GM08714 (cell line): ENCODE measurements at regions not wholly inside any gene's neighbourhood (a gene's known extent, or its start where the extent isn't known, plus 50 kb on each side); places are given as distances from the start of the nearest gene placed in this dataset.

Experiments
- H3K4me3 ChIP-seq: fragments of 200-500 bp; sonication (Bioruptor generic); 2 replicates; pipeline ENCODE4 v1.5.1; 2014; ENCODE audit warnings: mild to moderate bottlenecking, low read length, inconsistent platforms
- ZNF274 ChIP-seq: IDR thresholded peaks from 2 replicates; pipeline ENCODE4 v1.6.1; 2012; ENCODE audit warnings: mild to moderate bottlenecking, low read depth, low read length

GRCh38 chr3:140752499-140752898 lies 74.6 kb downstream of the TRIM42 start:
- no peak overlapping the region for H3K4me3 ChIP-seq
- TF ChIP-seq ZNF274, result no peak

DNA sequence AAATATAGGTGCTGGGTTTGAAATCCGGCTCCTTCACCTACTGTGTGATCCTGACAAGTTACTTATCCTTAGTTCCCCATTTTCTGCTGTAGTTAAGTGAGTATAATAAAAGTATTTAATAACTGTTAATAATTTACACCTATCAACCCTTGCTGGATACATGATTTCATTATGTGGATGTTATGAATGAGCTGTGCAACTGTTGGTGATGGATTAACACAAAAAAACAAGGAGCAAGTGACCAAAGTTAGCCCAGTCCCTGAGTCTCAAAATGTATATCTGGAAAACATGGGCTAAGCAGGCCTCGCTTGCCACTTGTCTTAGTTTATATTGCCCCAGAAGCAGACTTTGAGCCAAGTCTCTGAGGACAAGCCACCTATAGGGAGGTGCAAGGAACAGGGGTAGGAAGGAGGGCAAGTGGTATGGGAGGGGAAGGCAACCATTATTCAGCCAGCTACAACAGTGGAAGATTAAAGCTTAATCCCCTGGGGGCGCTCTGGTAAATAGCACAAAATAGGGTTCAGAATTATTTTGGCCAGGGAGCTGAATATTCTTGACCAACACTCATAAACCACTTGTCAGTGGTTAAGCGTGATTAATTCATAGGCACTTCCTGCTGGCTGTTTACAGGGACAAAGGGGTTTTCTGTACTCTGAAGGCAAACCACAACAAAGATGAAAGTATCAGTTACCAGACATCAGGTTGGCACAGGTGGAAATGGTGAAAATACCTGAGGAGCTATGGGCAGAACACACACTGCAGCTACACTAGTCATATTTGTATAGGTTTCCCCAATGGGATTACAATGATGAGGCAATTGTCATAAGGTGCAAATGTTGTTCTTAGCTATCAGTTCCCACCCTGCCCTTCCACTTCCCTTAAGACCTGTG lies 76.2 kb downstream of the TRIM42 start:
- no peak for TF ChIP-seq ZNF274
- peak overlapping the region; percentile 6; the same call in 1 of the 2 replicates for H3K4me3 ChIP-seq

DNA sequence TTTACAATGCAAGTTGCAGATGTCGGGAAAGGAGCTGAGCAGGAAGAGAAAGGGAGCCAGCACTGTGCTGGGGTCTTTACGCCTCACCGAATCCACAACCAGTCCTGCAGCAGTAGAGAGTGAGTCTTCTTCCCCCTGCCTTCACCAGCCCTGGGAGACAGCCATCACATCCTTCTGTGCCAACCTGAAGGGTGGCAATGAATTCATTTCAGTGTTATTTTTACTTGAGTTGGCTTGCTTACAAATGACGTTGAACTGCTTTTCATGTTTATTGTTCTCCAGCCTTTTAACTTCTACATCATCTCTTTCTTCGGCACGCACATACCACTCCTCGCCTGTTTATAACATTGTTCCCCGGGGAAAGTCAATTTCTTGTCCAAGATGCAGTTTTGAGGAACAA lies 77.1 kb downstream of the TRIM42 start:
- no peak for TF ChIP-seq ZNF274
- no peak overlapping the region; the same call in 1 of the 2 replicates for H3K4me3 ChIP-seq

DNA sequence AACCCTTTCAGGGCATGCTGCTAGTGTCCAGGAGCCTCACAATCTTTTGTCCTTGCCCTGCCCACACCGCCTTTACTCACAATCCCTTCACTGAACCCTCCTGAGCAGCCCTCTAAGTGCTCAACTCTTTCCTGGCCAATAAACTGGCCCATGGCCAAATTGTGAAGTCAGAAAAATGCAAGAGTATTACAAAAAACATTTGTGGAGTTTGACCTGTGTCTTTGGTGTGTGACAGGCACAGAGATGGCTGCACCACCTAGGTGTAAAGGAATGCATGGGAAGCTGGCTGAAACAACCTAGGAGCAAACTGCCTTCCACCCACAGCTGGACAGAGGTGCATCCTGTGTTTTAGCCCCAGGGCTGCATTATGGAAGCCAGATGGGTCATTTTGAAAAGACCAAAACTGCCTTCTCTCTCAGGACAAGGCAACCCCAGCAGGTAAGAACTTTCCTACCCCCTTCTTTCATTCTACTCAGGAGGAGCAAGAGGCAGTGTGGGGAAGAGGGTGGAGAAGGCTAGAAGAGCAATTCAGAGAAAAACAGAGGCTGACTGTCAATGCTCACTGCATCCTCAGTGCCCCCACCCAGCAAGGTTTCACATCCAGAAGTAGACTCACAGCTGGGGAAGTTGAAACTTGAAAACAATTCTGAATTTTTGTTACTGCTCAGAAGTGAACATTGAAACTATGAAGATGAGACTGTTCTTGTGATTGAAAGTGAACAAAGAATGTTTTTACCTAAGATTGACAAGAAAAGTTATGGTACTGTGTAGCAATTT lies 78.6 kb downstream of the TRIM42 start:
- no peak overlapping the region for H3K4me3 ChIP-seq
- TF ChIP-seq ZNF274, result no peak

DNA sequence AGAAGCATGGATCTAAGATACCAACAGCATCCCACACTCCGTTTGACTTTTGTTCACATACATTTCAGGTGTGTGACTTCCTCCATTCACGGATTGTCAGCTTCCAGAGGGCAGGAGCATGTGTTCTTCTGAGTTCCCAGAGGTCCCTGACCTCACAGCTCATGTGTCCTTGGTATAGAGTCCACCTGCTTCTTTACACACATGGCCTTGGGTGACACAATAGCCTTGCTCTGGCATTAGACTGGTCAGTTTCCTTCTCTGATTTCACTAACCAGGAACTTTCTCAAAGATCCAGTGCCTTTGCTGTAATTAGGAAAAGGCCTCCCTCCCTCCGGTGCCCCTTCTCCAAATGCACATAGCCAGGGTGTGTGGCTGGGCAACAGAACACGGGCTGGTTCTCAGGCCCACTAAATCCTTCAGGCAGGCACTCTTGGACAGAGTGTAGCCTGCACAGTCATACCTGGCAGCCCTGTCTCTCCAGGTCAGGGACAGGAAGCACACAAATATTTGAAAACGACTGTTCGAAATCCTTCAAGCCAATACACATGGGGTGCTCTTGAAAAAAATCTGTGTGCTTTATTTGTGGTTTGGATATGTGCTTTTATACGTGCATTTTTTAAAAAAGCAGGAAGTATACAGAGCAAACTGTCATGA lies 81.1 kb downstream of the TRIM42 start:
- no peak for TF ChIP-seq ZNF274
- H3K4me3 ChIP-seq, result no peak overlapping the region

DNA sequence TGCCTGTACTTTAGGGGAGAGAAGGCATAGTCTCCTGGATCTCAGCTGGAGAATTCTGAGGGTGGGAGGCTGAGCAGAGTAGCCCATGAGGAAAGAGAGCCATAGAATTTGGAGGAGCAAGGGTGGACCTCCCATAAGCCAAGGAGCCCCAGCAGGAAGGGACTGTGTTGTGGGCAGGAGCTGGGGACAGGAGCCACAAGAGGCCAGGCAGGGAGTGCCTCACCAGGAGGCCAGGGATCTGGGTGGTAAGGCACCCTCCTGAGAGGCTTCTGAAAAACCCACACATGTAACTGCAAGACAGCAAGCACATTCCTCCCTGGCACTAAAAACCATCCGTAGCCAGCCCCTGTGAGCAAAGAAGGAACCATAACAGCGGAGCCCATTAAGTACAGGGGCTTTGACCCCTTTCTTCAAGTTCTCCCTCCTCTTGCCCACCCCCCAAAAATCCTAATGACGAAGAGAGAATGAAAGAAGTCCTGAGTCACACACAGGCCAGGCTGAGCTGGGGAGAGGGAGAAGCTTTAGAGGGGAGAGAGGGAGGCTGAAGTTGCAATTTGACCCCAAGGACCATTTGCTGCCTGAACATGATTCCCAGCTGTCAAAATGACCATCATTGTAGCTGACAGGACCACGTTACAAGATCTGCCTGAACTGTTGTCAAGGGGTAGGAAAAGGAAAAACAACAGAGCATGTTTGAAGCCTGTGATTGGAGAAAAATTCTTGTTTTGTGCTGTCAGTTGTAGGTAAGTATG lies 82.6 kb downstream of the TRIM42 start:
- H3K4me3 ChIP-seq, result no peak overlapping the region
- TF ChIP-seq ZNF274, result no peak

GRCh38 chr3:140761076-140761639 lies 83.3 kb downstream of the TRIM42 start:
- H3K4me3 ChIP-seq, result no peak overlapping the region
- no peak for TF ChIP-seq ZNF274

DNA sequence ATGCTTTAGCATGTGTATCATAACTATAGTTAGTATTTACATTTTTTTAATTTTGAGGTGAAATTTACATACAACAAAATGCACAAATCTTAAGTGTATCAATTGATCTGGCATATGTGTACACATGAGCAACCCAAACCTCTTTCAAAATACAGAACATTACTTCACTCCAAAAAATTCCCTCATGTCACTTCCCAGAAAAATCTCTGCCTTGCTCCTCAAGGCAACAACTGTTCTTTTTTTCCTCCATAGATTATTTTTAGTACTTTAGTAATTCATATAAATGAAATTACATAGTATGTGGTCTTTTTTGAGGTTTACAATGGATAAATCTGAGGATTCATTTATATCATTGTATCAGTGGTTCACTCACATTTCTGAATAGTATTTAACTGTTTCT lies 84.9 kb downstream of the TRIM42 start:
- H3K4me3 ChIP-seq, result no peak overlapping the region
- TF ChIP-seq ZNF274, result no peak

DNA sequence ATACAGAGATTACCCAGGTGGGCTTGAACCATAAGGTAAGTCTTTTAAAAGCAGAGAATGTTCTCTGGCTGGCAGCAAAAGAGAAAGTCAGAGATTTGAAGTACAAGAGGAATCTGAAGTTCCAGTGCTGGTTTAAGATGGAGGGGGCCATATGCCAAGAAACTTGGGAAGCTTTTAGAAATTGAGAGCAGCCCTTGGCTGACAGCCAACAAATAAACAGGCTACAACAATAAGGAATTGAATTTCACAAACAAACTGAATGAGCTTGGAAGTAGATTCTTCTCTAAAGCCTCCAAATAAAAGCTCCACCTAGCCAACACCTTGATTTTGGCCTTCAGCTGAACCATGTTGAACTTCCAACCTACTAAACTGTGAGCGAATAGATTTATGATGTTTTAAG lies 85.7 kb downstream of the TRIM42 start:
- no peak for TF ChIP-seq ZNF274
- H3K4me3 ChIP-seq, result no peak overlapping the region

DNA sequence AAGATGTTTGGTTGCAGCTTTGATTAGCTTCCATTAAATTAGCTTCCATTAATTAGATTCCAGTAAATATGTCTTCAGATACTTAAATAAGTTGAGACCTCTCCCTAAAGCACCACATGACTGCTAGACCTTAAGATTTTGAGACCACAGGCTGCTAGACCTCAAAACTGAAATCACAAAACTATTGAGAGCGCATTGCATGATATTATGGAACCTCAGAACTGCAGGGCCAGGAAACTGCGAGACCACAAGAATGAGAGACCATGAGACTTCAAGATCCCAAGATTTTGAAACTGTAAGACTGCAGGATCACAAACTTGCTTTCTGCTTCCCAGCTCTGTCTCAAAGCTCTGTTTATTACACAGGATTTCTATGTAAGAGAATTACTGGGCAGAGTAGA lies 87.4 kb downstream of the TRIM42 start:
- no peak overlapping the region for H3K4me3 ChIP-seq
- no peak for TF ChIP-seq ZNF274

DNA sequence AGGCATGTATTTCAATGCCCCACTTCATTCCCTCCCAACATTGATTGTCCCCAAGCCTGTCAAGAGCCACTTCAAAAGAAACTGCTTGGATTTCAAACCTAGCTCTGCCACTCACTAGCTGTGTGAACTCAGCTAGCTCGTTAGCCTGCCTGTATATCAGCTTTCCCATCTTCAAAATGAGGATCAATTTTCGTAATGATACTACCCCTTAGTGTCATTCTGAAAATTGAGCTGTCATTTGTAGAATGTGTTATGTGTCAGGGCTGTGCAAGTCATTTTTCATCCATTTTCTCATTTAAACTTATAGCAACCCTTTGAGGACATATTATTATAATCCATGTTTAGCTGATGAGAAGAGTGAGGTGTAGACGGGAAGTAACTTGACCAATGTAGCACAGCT lies 88.6 kb downstream of the TRIM42 start:
- no peak for TF ChIP-seq ZNF274
- no peak overlapping the region for H3K4me3 ChIP-seq

GRCh38 chr3:140767566-140767965 lies 89.7 kb downstream of the TRIM42 start:
- no peak overlapping the region for H3K4me3 ChIP-seq
- TF ChIP-seq ZNF274, result no peak

GRCh38 chr3:140768941-140769340 lies 91.1 kb downstream of the TRIM42 start:
- TF ChIP-seq ZNF274, result no peak
- H3K4me3 ChIP-seq, result no peak overlapping the region
